HCT116 (cell line): ENCODE measurements at regions not wholly inside any gene's neighbourhood (a gene's known extent, or its start where the extent isn't known, plus 50 kb on each side); places are given as distances from the start of the nearest gene placed in this dataset.

ENCODE experiments used
- ATAC-seq: fragments of 200-7000 bp; cut with Tn5 transposase; 2 replicates; pipeline ENCODE4 v1.9.1; 2020; ENCODE audit warnings: mild to moderate bottlenecking, moderate library complexity
- BruUV-seq: library from RNA; stranded (reverse); fragments of 400-500 nt; replicated peaks from 2 replicates; lab custom pipeline; 2021; lab: Mats Ljungman, UMichigan
- CTCF ChIA-PET: fragments of 300-600 bp; sonication (Branson Sonifier 250); formaldehyde crosslinking; loops from one replicate; lab custom pipeline; 2021; ENCODE audit warnings: antibody characterized with exemption; lab: Charles Lee
- POLR2A ChIA-PET: fragments of 300-600, 350-600 bp; sonication (Branson Sonifier 250); formaldehyde crosslinking; loops from one replicate; lab custom pipeline; 2021; ENCODE audit warnings: antibody characterized with exemption; lab: Charles Lee
- RAD21 ChIA-PET, 2 experiments: fragments of 300-600 bp; sonication (Branson Sonifier 250); formaldehyde crosslinking; loops; one replicate each; lab custom pipeline; 2023; ENCODE audit warnings: low total read pairs in 2 of 2; ENCODE audit not compliant: uncharacterized antibody in 2 of 2, unreplicated experiment in 2 of 2, low non-redundant PET in 1 of 2; lab: Charles Lee
- DNase-seq: peaks from one replicate; pipeline ENCODE4 v3.0.0-alpha.2; 2010; ENCODE audit warnings: low read depth, low spot score
- H2AFZ ChIP-seq: fragments of 200-600 bp; shearing (Covaris generic), sonication (generic); 2 replicates; pipeline ENCODE4 v1.6.1; 2017; ENCODE audit warnings: low read depth, mixed run types, mixed read lengths, antibody characterized with exemption, low read length; ENCODE audit not compliant: poor library complexity, severe bottlenecking
- H3K27ac ChIP-seq: 2 replicates; pipeline ENCODE4 v1.5.1; 2012; ENCODE audit warnings: low read depth, low read length
- H3K27me3 ChIP-seq: fragments of 200-600 bp; sonication (generic); 2 replicates; pipeline ENCODE4 v1.6.1; 2016; ENCODE audit warnings: mixed run types, low read length, mixed read lengths; ENCODE audit not compliant: insufficient read depth
- H3K36me3 ChIP-seq, 2 experiments: fragments of 200-500 bp in 1 of 2; fragments of 200-600 bp in 1 of 2; sonication (Bioruptor generic) in 1 of 2; sonication (generic) in 1 of 2; 2 replicates each; pipeline versions ENCODE4 v1.5.1 to v1.6.1; 2014 to 2016; ENCODE audit warnings: low read length in 2 of 2, inconsistent platforms in 1 of 2, mixed read lengths in 1 of 2, mixed run types in 1 of 2; ENCODE audit not compliant: insufficient read depth in 2 of 2, control insufficient read depth in 1 of 2
- H3K4me1 ChIP-seq, 2 experiments: fragments of 200-600 bp in 1 of 2; sonication (generic) in 1 of 2; 2 replicates each; pipeline versions ENCODE4 v1.5.1 to v1.6.1; 2012 to 2017; ENCODE audit warnings: low read length in 2 of 2, inconsistent platforms in 1 of 2, mild to moderate bottlenecking in 1 of 2, mixed read lengths in 1 of 2, mixed run types in 1 of 2, moderate library complexity in 1 of 2; ENCODE audit not compliant: insufficient read depth in 2 of 2, control insufficient read depth in 1 of 2
- H3K4me2 ChIP-seq: fragments of 200-600 bp; sonication (generic); 2 replicates; pipeline ENCODE4 v1.6.1; 2017; ENCODE audit warnings: mixed run types, low read length, mixed read lengths
- H3K4me3 ChIP-seq, 2 experiments: fragments of 200-600 bp in 1 of 2; sonication (generic) in 1 of 2; replicated peaks in 1 of 2; 2 replicates each; pipeline ENCODE4 v1.5.1; 2011 to 2016; ENCODE audit warnings: low read length in 2 of 2, control low read depth in 1 of 2, low read depth in 1 of 2, mild to moderate bottlenecking in 1 of 2, mixed read lengths in 1 of 2, mixed run types in 1 of 2
- H3K79me2 ChIP-seq: fragments of 200-600 bp; sonication (generic); 2 replicates; pipeline ENCODE4 v1.6.1; 2017; ENCODE audit warnings: mild to moderate bottlenecking, mixed run types, low read length, moderate library complexity, mixed read lengths; ENCODE audit not compliant: insufficient read depth
- H3K9ac ChIP-seq: fragments of 200-600 bp; sonication (generic); 2 replicates; pipeline ENCODE4 v1.6.1; 2016; ENCODE audit warnings: low read length, mixed read lengths
- H3K9me2 ChIP-seq: fragments of 200-600 bp; sonication (generic), shearing (Covaris generic); 2 replicates; pipeline ENCODE4 v1.6.1; 2017; ENCODE audit warnings: mixed run types, mild to moderate bottlenecking, moderate library complexity; ENCODE audit not compliant: insufficient read depth
- H3K9me3 ChIP-seq, 2 experiments: fragments of 200-500 bp in 1 of 2; fragments of 200-600 bp in 1 of 2; sonication (Bioruptor generic) in 1 of 2; sonication (generic) in 1 of 2; 2 replicates each; pipeline ENCODE4 v1.6.1; 2014 to 2017; ENCODE audit warnings: low read length in 2 of 2, mixed read lengths in 2 of 2, inconsistent platforms in 1 of 2, low read depth in 1 of 2, mild to moderate bottlenecking in 1 of 2, mixed run types in 1 of 2, moderate library complexity in 1 of 2; ENCODE audit not compliant: control insufficient read depth in 1 of 2, insufficient read depth in 1 of 2
- H4K20me1 ChIP-seq: fragments of 200-600 bp; sonication (generic), shearing (Covaris generic); 2 replicates; pipeline ENCODE4 v1.6.1; 2017; ENCODE audit warnings: mixed run types, mild to moderate bottlenecking, moderate library complexity; ENCODE audit not compliant: insufficient read depth
- CBX3 ChIP-seq: IDR thresholded peaks from 2 replicates; pipeline ENCODE4 v1.6.1; 2012; ENCODE audit warnings: low read depth
- CEBPB ChIP-seq: IDR thresholded peaks from 2 replicates; pipeline ENCODE4 v1.6.1; 2012; ENCODE audit warnings: low read depth
- EGR1 ChIP-seq: IDR thresholded peaks from 2 replicates; pipeline ENCODE4 v1.6.1; 2012; ENCODE audit warnings: low read depth
- ELF1 ChIP-seq: IDR thresholded peaks from 2 replicates; pipeline ENCODE4 v1.6.1; 2012; ENCODE audit warnings: low read depth, borderline replicate concordance
- EZH2 ChIP-seq: fragments of 200-600 bp; sonication (generic); IDR thresholded peaks from 2 replicates; pipeline ENCODE4 v1.6.1; 2017; ENCODE audit warnings: antibody characterized with exemption, mixed run types
- EZH2phosphoT487 ChIP-seq: fragments of 200-600 bp; IDR thresholded peaks from 2 replicates; pipeline ENCODE4 v1.6.1; 2018; ENCODE audit warnings: antibody characterized with exemption, borderline replicate concordance
- FOSL1 ChIP-seq: IDR thresholded peaks from 2 replicates; pipeline ENCODE4 v1.6.1; 2012; ENCODE audit warnings: low read depth
- POLR2A ChIP-seq: IDR thresholded peaks from 2 replicates; pipeline ENCODE4 v1.7.0; 2011; ENCODE audit warnings: borderline replicate concordance; ENCODE audit not compliant: insufficient read depth, insufficient read length; ENCODE audit errors: extremely low read depth
- POLR2AphosphoS5 ChIP-seq: IDR thresholded peaks from 2 replicates; pipeline ENCODE4 v1.6.1; 2011; ENCODE audit warnings: mild to moderate bottlenecking, low read depth, low read length, moderate library complexity
- SP1 ChIP-seq: IDR thresholded peaks from 2 replicates; pipeline ENCODE4 v1.6.1; 2012; ENCODE audit warnings: low read depth
- SRF ChIP-seq: IDR thresholded peaks from 2 replicates; pipeline ENCODE4 v1.6.1; 2012; ENCODE audit warnings: low read depth
- TCF7L2 ChIP-seq: IDR thresholded peaks from 2 replicates; pipeline ENCODE4 v1.7.0; 2011; ENCODE audit warnings: borderline replicate concordance, inconsistent platforms; ENCODE audit not compliant: insufficient read depth, insufficient read length; ENCODE audit errors: extremely low read depth
- YY1 ChIP-seq: IDR thresholded peaks from 2 replicates; pipeline ENCODE4 v1.6.1; 2011; ENCODE audit warnings: low read length, low read depth, moderate library complexity, mild to moderate bottlenecking; ENCODE audit not compliant: insufficient replicate concordance; ENCODE audit errors: extremely low read depth
- ZFX ChIP-seq: fragments of 450-650 bp; IDR thresholded peaks from 2 replicates; pipeline ENCODE4 v1.6.1; 2017
- ZNF274 ChIP-seq: fragments of 200-500 bp; sonication (Bioruptor generic); IDR thresholded peaks from 2 replicates; pipeline ENCODE4 v1.6.1; 2014; ENCODE audit warnings: mild to moderate bottlenecking, low read depth, low read length, inconsistent platforms
- intact Hi-C: fragments of 100-400 bp; cut with micrococcal nuclease; formaldehyde crosslinking; loops from 2 replicates; pipeline ENCODE4 v1.10.0; 2022
- TF ChIP-seq, protein P1 (sequence below): IDR thresholded peaks from 2 replicates; pipeline ENCODE4 v1.6.1; 2012; ENCODE audit warnings: low read depth
- TF ChIP-seq, protein P2 (sequence below): IDR thresholded peaks from 2 replicates; pipeline ENCODE4 v1.6.1; 2012
- TF ChIP-seq, protein P3 (sequence below): IDR thresholded peaks from 2 replicates; pipeline ENCODE4 v1.6.1; 2011; ENCODE audit warnings: mild to moderate bottlenecking, low read length, moderate library complexity; ENCODE audit not compliant: insufficient replicate concordance; ENCODE audit errors: extremely low read depth
- TF ChIP-seq, protein P4 (sequence below): IDR thresholded peaks from 2 replicates; pipeline ENCODE4 v1.6.1; 2012
- TF ChIP-seq, protein P5 (sequence below), 3 experiments: fragments of 200-600 bp in 1 of 3; sonication (generic) in 1 of 3; IDR thresholded peaks in 2 of 3; conservative IDR thresholded peaks in 1 of 3; 2 replicates each; pipeline ENCODE4 v1.5.1; 2012 to 2017; ENCODE audit warnings: low read depth in 2 of 3, low read length in 2 of 3, antibody characterized with exemption in 1 of 3, borderline replicate concordance in 1 of 3, control low read depth in 1 of 3, mild to moderate bottlenecking in 1 of 3, mixed read lengths in 1 of 3, mixed run types in 1 of 3, moderate library complexity in 1 of 3; ENCODE audit not compliant: insufficient read depth in 1 of 3

DNA sequence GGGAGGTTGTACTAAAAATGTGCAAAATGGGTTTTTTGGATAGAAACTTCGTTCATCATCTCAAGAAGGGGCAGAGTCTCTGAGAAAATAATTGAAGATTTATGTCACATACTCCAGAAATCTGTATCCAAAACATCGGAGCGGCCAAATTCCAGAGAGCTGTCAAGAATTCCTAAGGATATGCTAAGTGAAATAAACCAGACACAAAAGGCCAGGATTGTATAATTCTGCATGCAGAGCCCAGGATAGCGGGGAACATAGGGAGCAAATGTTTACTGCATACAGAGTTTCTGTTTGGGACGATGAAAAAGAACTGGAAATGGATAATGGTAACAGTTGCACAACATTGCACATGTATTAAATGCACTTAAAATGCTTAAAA lies 224.2 kb upstream of the AUTS2 start:
- H3K27ac ChIP-seq, result no peak overlapping the region
- intact Hi-C loops, result no loop called here
- CTCF ChIA-PET, result no interaction called here
- POLR2A ChIA-PET, result no interaction called here
- H2AFZ ChIP-seq, result no peak overlapping the region
- no peaks in the 10 kb centered on the region for H4K20me1 ChIP-seq
- H3K79me2 ChIP-seq, result no peaks in the 10 kb centered on the region
- H3K9me2 ChIP-seq, result no peaks in the 10 kb centered on the region
- no peaks in the 10 kb centered on the region for H3K4me1 ChIP-seq
- H3K9me3 ChIP-seq, result peaks cover 0 to 5% of the 10 kb centered on the region in 2 experiments; a peak in 2 of 4 replicates
- DNase-seq (no peak), ATAC-seq (no peak)
- no peak overlapping the region for H3K4me2 ChIP-seq
- RAD21 ChIA-PET, result no interaction called here
- H3K4me3 ChIP-seq, result no peak overlapping the region
- no peaks in the 10 kb centered on the region for H3K36me3 ChIP-seq
- BruUV-seq, result no TSS peak
- no peaks in the 10 kb centered on the region for H3K27me3 ChIP-seq
- TF ChIP-seq ZFX (no peak), YY1 (no peak), EGR1 (no peak), SRF (no peak), POLR2AphosphoS5 (no peak), ELF1 (no peak), TCF7L2 (no peak), CEBPB (no peak), EZH2 (no peak), POLR2A (no peak), ZNF274 (no peak), FOSL1 (no peak), CBX3 (no peak), EZH2phosphoT487 (no peak), SP1 (no peak)
- TF ChIP-seq, protein P1, sequence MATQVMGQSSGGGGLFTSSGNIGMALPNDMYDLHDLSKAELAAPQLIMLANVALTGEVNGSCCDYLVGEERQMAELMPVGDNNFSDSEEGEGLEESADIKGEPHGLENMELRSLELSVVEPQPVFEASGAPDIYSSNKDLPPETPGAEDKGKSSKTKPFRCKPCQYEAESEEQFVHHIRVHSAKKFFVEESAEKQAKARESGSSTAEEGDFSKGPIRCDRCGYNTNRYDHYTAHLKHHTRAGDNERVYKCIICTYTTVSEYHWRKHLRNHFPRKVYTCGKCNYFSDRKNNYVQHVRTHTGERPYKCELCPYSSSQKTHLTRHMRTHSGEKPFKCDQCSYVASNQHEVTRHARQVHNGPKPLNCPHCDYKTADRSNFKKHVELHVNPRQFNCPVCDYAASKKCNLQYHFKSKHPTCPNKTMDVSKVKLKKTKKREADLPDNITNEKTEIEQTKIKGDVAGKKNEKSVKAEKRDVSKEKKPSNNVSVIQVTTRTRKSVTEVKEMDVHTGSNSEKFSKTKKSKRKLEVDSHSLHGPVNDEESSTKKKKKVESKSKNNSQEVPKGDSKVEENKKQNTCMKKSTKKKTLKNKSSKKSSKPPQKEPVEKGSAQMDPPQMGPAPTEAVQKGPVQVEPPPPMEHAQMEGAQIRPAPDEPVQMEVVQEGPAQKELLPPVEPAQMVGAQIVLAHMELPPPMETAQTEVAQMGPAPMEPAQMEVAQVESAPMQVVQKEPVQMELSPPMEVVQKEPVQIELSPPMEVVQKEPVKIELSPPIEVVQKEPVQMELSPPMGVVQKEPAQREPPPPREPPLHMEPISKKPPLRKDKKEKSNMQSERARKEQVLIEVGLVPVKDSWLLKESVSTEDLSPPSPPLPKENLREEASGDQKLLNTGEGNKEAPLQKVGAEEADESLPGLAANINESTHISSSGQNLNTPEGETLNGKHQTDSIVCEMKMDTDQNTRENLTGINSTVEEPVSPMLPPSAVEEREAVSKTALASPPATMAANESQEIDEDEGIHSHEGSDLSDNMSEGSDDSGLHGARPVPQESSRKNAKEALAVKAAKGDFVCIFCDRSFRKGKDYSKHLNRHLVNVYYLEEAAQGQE, result no peak
- TF ChIP-seq, protein P2, sequence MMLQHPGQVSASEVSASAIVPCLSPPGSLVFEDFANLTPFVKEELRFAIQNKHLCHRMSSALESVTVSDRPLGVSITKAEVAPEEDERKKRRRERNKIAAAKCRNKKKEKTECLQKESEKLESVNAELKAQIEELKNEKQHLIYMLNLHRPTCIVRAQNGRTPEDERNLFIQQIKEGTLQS, result no peak
- TF ChIP-seq, protein P3, sequence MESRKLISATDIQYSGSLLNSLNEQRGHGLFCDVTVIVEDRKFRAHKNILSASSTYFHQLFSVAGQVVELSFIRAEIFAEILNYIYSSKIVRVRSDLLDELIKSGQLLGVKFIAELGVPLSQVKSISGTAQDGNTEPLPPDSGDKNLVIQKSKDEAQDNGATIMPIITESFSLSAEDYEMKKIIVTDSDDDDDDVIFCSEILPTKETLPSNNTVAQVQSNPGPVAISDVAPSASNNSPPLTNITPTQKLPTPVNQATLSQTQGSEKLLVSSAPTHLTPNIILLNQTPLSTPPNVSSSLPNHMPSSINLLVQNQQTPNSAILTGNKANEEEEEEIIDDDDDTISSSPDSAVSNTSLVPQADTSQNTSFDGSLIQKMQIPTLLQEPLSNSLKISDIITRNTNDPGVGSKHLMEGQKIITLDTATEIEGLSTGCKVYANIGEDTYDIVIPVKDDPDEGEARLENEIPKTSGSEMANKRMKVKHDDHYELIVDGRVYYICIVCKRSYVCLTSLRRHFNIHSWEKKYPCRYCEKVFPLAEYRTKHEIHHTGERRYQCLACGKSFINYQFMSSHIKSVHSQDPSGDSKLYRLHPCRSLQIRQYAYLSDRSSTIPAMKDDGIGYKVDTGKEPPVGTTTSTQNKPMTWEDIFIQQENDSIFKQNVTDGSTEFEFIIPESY, result no peak
- TF ChIP-seq, protein P4, sequence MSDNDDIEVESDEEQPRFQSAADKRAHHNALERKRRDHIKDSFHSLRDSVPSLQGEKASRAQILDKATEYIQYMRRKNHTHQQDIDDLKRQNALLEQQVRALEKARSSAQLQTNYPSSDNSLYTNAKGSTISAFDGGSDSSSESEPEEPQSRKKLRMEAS, result no peak
- TF ChIP-seq, protein P5, sequence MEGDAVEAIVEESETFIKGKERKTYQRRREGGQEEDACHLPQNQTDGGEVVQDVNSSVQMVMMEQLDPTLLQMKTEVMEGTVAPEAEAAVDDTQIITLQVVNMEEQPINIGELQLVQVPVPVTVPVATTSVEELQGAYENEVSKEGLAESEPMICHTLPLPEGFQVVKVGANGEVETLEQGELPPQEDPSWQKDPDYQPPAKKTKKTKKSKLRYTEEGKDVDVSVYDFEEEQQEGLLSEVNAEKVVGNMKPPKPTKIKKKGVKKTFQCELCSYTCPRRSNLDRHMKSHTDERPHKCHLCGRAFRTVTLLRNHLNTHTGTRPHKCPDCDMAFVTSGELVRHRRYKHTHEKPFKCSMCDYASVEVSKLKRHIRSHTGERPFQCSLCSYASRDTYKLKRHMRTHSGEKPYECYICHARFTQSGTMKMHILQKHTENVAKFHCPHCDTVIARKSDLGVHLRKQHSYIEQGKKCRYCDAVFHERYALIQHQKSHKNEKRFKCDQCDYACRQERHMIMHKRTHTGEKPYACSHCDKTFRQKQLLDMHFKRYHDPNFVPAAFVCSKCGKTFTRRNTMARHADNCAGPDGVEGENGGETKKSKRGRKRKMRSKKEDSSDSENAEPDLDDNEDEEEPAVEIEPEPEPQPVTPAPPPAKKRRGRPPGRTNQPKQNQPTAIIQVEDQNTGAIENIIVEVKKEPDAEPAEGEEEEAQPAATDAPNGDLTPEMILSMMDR (IDR thresholded peaks at IDR 0.05 in 2 of 3, conservative IDR thresholded peaks at IDR 0.05 in 1 of 3; ENCODE audit: borderline replicate concordance in 1 of 3, insufficient read depth in 1 of 3, low read depth in 2 of 3, low read length in 2 of 3), result no peak
- no peak overlapping the region for H3K9ac ChIP-seq
